Thyroid gland (tissue), 4 donors: ENCODE measurements at regions not wholly inside any gene's neighbourhood (a gene's known extent, or its start where the extent isn't known, plus 50 kb on each side); places are given as distances from the start of the nearest gene placed in this dataset.

Experiments
- CTCF ChIP-seq, 6 experiments: fragments of 200-600 bp in 3 of 6; fragments of 450-650 bp in 3 of 6; sonication (generic) in 3 of 6; IDR thresholded peaks; one replicate each; pipeline ENCODE4 v1.5.1; 2016 to 2019; ENCODE audit warnings: antibody characterized with exemption in 6 of 6, mild to moderate bottlenecking in 2 of 6, inconsistent platforms in 1 of 6, moderate library complexity in 1 of 6
- POLR2A ChIP-seq, 2 donors: fragments of 450-650 bp; IDR thresholded peaks; one replicate each; pipeline ENCODE4 v1.6.1; 2017; ENCODE audit warnings: antibody characterized with exemption in 2 of 2, mild to moderate bottlenecking in 2 of 2, moderate library complexity in 1 of 2

DNA sequence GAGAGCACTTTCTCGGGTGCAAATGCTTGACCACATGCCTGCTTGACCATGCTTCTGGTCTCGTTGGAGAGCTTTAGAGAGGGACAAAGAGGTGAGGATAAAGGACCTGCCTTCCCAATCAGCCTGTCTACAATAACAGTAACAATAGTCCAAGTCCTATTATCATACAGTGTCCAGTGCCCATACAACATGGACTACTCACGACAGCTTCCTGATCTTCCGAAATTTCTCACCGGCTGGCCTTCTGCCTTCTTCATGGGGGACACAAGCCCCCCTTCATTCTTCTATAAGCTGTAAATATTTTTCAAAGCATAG lies 329.0 kb downstream of the PAX3 start:
- TF ChIP-seq CTCF (IDR thresholded peaks at IDR 0.05) (no peak), POLR2A (IDR thresholded peaks at IDR 0.05) (no peak)
